A673 (cell line): ENCODE measurements at regions not wholly inside any gene's neighbourhood (a gene's known extent, or its start where the extent isn't known, plus 50 kb on each side); places are given as distances from the start of the nearest gene placed in this dataset.

Source experiments
- BruUV-seq: library from RNA; stranded (reverse); fragments of 400-500 nt; replicated peaks from 2 replicates; lab custom pipeline; 2021; lab: Mats Ljungman, UMichigan
- CTCF ChIA-PET: fragments of 300-600 bp; sonication (Branson Sonifier 250); formaldehyde crosslinking; loops from one replicate; lab custom pipeline; 2022; ENCODE audit warnings: antibody characterized with exemption; lab: Charles Lee
- POLR2A ChIA-PET: fragments of 300-600 bp; sonication (Branson Sonifier 250); formaldehyde crosslinking; loops from one replicate; lab custom pipeline; 2022; ENCODE audit warnings: antibody characterized with exemption; ENCODE audit not compliant: low non-redundant PET; lab: Charles Lee
- DNase-seq: peaks from one replicate; pipeline ENCODE4 v3.0.0-alpha.2; 2015; ENCODE audit warnings: low spot score
- H3K27ac ChIP-seq: fragments of 200-600 bp; sonication (generic); 2 replicates; pipeline ENCODE4 v1.5.1; 2016; ENCODE audit warnings: mixed run types, low read depth, mild to moderate bottlenecking, mixed read lengths, antibody characterized with exemption, low read length; ENCODE audit not compliant: poor library complexity, severe bottlenecking
- H3K27me3 ChIP-seq: fragments of 200-600 bp; sonication (generic); replicated peaks from 2 replicates; pipeline ENCODE4 v1.6.1; 2017; ENCODE audit warnings: mixed run types, low read depth, mild to moderate bottlenecking, mixed read lengths, antibody characterized with exemption, low read length; ENCODE audit not compliant: insufficient read depth, poor library complexity
- H3K36me3 ChIP-seq: fragments of 200-600 bp; sonication (generic); 2 replicates; pipeline ENCODE4 v1.6.1; 2016; ENCODE audit warnings: mixed run types, mild to moderate bottlenecking, mixed read lengths, antibody characterized with exemption, low read length; ENCODE audit not compliant: insufficient read depth, poor library complexity, severe bottlenecking
- H3K4me1 ChIP-seq: fragments of 200-600 bp; sonication (generic); 2 replicates; pipeline ENCODE4 v1.6.1; 2017; ENCODE audit warnings: mixed run types, mild to moderate bottlenecking, mixed read lengths, antibody characterized with exemption, low read length; ENCODE audit not compliant: insufficient read depth, poor library complexity, severe bottlenecking
- H3K4me3 ChIP-seq: fragments of 200-600 bp; sonication (generic); 2 replicates; pipeline ENCODE4 v1.5.1; 2016; ENCODE audit warnings: low read depth, mixed run types, mild to moderate bottlenecking, mixed read lengths, low read length; ENCODE audit not compliant: poor library complexity, severe bottlenecking
- H3K9me3 ChIP-seq: fragments of 200-600 bp; sonication (generic); 2 replicates; pipeline ENCODE4 v1.6.1; 2016; ENCODE audit warnings: mixed run types, low read depth, mild to moderate bottlenecking, mixed read lengths, antibody characterized with exemption, low read length; ENCODE audit not compliant: poor library complexity, severe bottlenecking
- CTCF ChIP-seq: fragments of 300-800, 200-600 bp; sonication (generic); conservative IDR thresholded peaks from 2 replicates; pipeline ENCODE4 v1.5.1; 2017; ENCODE audit warnings: low read depth, mild to moderate bottlenecking, antibody characterized with exemption, low read length, moderate library complexity, mixed read lengths
- EZH2 ChIP-seq: fragments of 200-600 bp; sonication (generic); IDR thresholded peaks from 2 replicates; pipeline ENCODE4 v1.6.1; 2017; ENCODE audit warnings: borderline replicate concordance, low read depth, mild to moderate bottlenecking, mixed read lengths, antibody characterized with exemption, low read length; ENCODE audit not compliant: poor library complexity, severe bottlenecking
- intact Hi-C: fragments of 100-400 bp; cut with micrococcal nuclease; formaldehyde crosslinking; loops from one replicate; pipeline ENCODE4 v1.10.0; 2022; ENCODE audit not compliant: unreplicated experiment

- ChIA-PET POLR2A (no interaction called here), CTCF (no interaction called here)
- TF ChIP-seq CTCF (no peak), EZH2 (no peak)
- Histone ChIP-seq H3K4me1 (no peaks in the 10 kb centered on the region), H3K4me3 (no peak overlapping the region), H3K9me3 (no peaks in the 10 kb centered on the region), H3K36me3 (no peaks in the 10 kb centered on the region), H3K27me3 (no peaks in the 10 kb centered on the region), H3K27ac (no peak overlapping the region)
- intact Hi-C loops = no loop called here
- BruUV-seq = no TSS peak
- no peak for DNase-seq
Observed at GRCh38 chr9:135183069-135183468, 95.6 kb downstream of the OLFM1 start.

GRCh38 chr9:135183528-135184180 lies 96.2 kb downstream of the OLFM1 start:
- TF ChIP-seq EZH2 (no peak), CTCF (no peak)
- Histone ChIP-seq H3K27me3 (no peaks in the 10 kb centered on the region), H3K4me3 (no peak overlapping the region), H3K9me3 (no peaks in the 10 kb centered on the region), H3K27ac (no peak overlapping the region), H3K36me3 (no peaks in the 10 kb centered on the region), H3K4me1 (no peaks in the 10 kb centered on the region)
- CTCF ChIA-PET = no interaction called here
- no TSS peak for BruUV-seq
- POLR2A ChIA-PET = no interaction called here
- intact Hi-C loops = no loop called here
- DNase-seq = no peak

GRCh38 chr9:135184181-135185053 lies 96.9 kb downstream of the OLFM1 start:
- intact Hi-C loops = no loop called here
- DNase-seq = no peak
- POLR2A ChIA-PET = no interaction called here
- H3K4me1 ChIP-seq = no peaks in the 10 kb centered on the region
- H3K27ac ChIP-seq = no peak overlapping the region
- H3K4me3 ChIP-seq = no peak overlapping the region
- CTCF ChIA-PET = no interaction called here
- H3K36me3 ChIP-seq = no peaks in the 10 kb centered on the region
- BruUV-seq = no TSS peak
- no peaks in the 10 kb centered on the region for H3K27me3 ChIP-seq
- no peaks in the 10 kb centered on the region for H3K9me3 ChIP-seq
- TF ChIP-seq EZH2 (no peak), CTCF (no peak)
